Psoas muscle (tissue), 7 donors: ENCODE measurements at regions not wholly inside any gene's neighbourhood (a gene's known extent, or its start where the extent isn't known, plus 50 kb on each side); places are given as distances from the start of the nearest gene placed in this dataset.

Source experiments
- ATAC-seq, 4 donors: fragments of 200-7000 bp; cut with Tn5 transposase; one replicate each; pipeline ENCODE4 v1.9.1; 2020; ENCODE audit warnings: moderate library complexity in 3 of 4, mild to moderate bottlenecking in 2 of 4
- DNase-seq, 2 donors: peaks; one replicate each; pipeline ENCODE4 v3.0.0-alpha.2; 2020
- H3K27ac ChIP-seq: fragments of 200-600 bp; one replicate; pipeline ENCODE4 v1.8.0; 2022
- H3K27me3 ChIP-seq, 3 donors: fragments of 200-600 bp in 1 of 3; one replicate each; pipeline versions ENCODE4 v1.6.1 to v1.8.0; 2013 to 2022; ENCODE audit warnings: low read length in 2 of 3, mild to moderate bottlenecking in 2 of 3, moderate library complexity in 1 of 3; ENCODE audit not compliant: insufficient read depth in 3 of 3
- H3K36me3 ChIP-seq, 2 donors: fragments of 200-600 bp in 1 of 2; one replicate each; pipeline versions ENCODE4 v1.6.1 to v1.8.0; 2013 to 2022; ENCODE audit warnings: low read depth in 1 of 2, mild to moderate bottlenecking in 1 of 2, moderate library complexity in 1 of 2; ENCODE audit not compliant: insufficient read depth in 1 of 2
- H3K4me1 ChIP-seq: fragments of 200-600 bp; one replicate; pipeline ENCODE4 v1.8.0; 2022
- H3K4me3 ChIP-seq: fragments of 200-600 bp; one replicate; pipeline ENCODE4 v1.8.0; 2022; ENCODE audit warnings: mild to moderate bottlenecking
- H3K9me3 ChIP-seq: fragments of 200-600 bp; one replicate; pipeline ENCODE4 v1.8.0; 2022
- CTCF ChIP-seq: fragments of 200-600 bp; IDR thresholded peaks from one replicate; pipeline ENCODE4 v1.8.0; 2022; ENCODE audit warnings: antibody characterized with exemption
- WGBS, 3 donors: extraction: QIAGEN DNeasy Blood & Tissue Kit; methylation state at CpG; one replicate each; pipeline versions ENCODE4 v1.1.6 to v1.1.7; 2013; 5-methylcytosine and 5-hydroxymethylcytosine counted together
- intact Hi-C, 2 donors: fragments of 100-400 bp; cut with DNase I; formaldehyde crosslinking; loops; one replicate each; pipeline versions ENCODE4 v1.11.0 to v1.14.2; 2022
- donor health status: healthy with polysubstance abuse.
- donor health status: DM: no; HTN: no; CAD: no; lungs with moderate emphysema.
- donor health status: Bipolar disorder and iron deficiency.
- donor health status: healthy.
- donor health status: DM: yes; HTN: yes; CAD: no.
- donor health status: DM: no; HTN: no; CAD: no.
- donor health status: DM: yes; HTN: yes; CAD: no.

DNA sequence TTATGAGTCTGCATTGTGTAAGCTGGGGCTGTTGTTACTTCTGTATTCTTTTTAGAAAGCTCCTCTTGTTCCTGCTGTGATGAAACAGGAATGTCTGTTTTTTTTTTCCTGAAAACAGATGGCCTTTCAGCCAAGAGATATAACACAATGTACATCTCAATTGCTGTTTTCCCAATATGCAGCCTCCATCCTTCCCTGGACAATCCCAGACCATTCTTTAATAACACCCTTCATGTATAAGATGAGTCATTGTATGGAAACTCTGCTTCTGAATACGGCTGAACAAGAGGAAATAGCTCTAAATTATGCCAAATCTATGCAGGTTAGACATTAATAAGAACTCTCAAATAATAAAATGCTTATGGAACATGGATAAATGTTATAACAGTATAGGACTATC, 60.2 kb upstream of the LRRC4C start:
- Histone ChIP-seq H3K9me3 (no peaks in the 10 kb centered on the region), H3K4me1 (no peaks in the 10 kb centered on the region), H3K4me3 (no peak overlapping the region), H3K27me3 (no peaks in the 10 kb centered on the region), H3K27ac (no peak overlapping the region), H3K36me3 (no peaks in the 10 kb centered on the region)
- no peak for DNase-seq
- no peak for TF ChIP-seq CTCF
- intact Hi-C loops, result no loop called here
- 37 to 48% (median 43%) methylated on average over 1 of the region's 1 CpG for WGBS, 3 donors
- ATAC-seq, result no peak

DNA sequence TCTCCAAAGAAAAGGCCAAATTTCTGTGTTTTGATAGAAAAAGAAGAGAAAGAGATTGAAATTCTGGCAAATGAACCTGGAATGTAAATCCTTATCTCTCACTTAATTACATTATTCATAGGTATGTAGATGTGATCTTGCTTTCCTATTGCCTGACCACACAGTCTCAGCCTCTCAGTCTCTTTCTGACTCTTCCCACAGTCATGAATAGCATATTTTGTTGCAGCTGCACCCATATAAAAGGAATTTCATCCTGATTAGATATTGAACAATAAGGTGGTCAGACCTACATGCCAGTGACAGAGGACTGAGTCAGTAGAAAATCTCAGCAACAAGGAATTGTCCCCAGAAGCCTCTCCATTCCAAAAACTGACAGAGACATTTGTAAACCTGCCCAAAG, 62.9 kb upstream of the LRRC4C start:
- no peak for ATAC-seq
- DNase-seq, result no peak
- no peak overlapping the region for H3K27ac ChIP-seq
- TF ChIP-seq CTCF, result no peak
- no peaks in the 10 kb centered on the region for H3K36me3 ChIP-seq
- no peaks in the 10 kb centered on the region for H3K4me1 ChIP-seq
- H3K4me3 ChIP-seq, result no peak overlapping the region
- intact Hi-C loops, result no loop called here
- no peaks in the 10 kb centered on the region for H3K9me3 ChIP-seq
- no peaks in the 10 kb centered on the region for H3K27me3 ChIP-seq

- H3K27me3 ChIP-seq, result no peaks in the 10 kb centered on the region
- DNase-seq, result no peak
- no peak for TF ChIP-seq CTCF
- H3K4me1 ChIP-seq, result no peaks in the 10 kb centered on the region
- H3K9me3 ChIP-seq, result no peaks in the 10 kb centered on the region
- no peak overlapping the region for H3K4me3 ChIP-seq
- H3K27ac ChIP-seq, result no peak overlapping the region
- no peak for ATAC-seq
- WGBS, 3 donors, result 27 to 34% (median 27%) methylated on average over 2 of the region's 2 CpGs
- intact Hi-C loops, result no loop called here
- H3K36me3 ChIP-seq, result no peaks in the 10 kb centered on the region
Measured at GRCh38 chr11:41522899-41523672, 63.6 kb upstream of the LRRC4C start.

GRCh38 chr11:41527530-41527929, 68.1 kb upstream of the LRRC4C start:
- H3K4me1 ChIP-seq, result no peaks in the 10 kb centered on the region
- WGBS, 3 donors, result 84 to 91% (median 86%) methylated on average over 3 of the region's 3 CpGs
- H3K27me3 ChIP-seq, result no peaks in the 10 kb centered on the region
- no peaks in the 10 kb centered on the region for H3K36me3 ChIP-seq
- no peaks in the 10 kb centered on the region for H3K9me3 ChIP-seq
- intact Hi-C loops, result no loop called here
- no peak overlapping the region for H3K27ac ChIP-seq
- no peak for TF ChIP-seq CTCF
- no peak for ATAC-seq
- no peak for DNase-seq
- H3K4me3 ChIP-seq, result no peak overlapping the region

- H3K36me3 ChIP-seq, result no peaks in the 10 kb centered on the region
- ATAC-seq (no peak), DNase-seq (no peak)
- no peaks in the 10 kb centered on the region for H3K4me1 ChIP-seq
- WGBS, 3 donors, result 85 to 95% (median 92%) methylated on average over 7 of the region's 7 CpGs
- H3K4me3 ChIP-seq, result no peak overlapping the region
- no peak overlapping the region for H3K27ac ChIP-seq
- H3K9me3 ChIP-seq, result no peaks in the 10 kb centered on the region
- intact Hi-C loops, result no loop called here
- no peak for TF ChIP-seq CTCF
- no peaks in the 10 kb centered on the region for H3K27me3 ChIP-seq
Measured at GRCh38 chr11:41532413-41532812, 73.0 kb upstream of the LRRC4C start.
